ENCODE measurements at regions not wholly inside any gene's neighbourhood (a gene's known extent, or its start where the extent isn't known, plus 50 kb on each side); places are given as distances from the start of the nearest gene placed in this dataset.

DNA sequence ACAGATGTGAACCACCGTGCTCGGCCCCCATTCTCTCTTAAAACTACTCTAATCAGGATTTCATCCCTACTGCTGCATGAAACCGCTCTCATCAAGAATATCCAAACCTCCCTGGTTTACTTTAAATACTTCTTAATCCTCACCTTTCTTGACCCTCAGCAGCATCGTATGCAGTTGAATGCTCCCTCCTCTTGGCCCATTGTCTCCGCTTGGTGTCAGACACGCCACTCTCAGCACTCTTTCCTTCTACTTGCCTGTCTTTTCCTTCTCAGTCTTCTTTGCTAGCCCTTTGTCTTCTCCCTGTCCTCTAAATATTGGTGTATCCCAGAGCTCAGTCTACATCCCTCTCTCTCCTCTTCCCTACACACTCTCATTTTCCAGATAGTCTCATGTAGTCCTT, 314.9 kb downstream of the MRPL39 start:
- no peak for TF ChIP-seq TCF12 (IDR thresholded peaks at IDR 0.05; ENCODE audit: low read depth)
- no peak for TF ChIP-seq EP300 (IDR thresholded peaks at IDR 0.05; ENCODE audit: borderline replicate concordance)
- no peak for TF ChIP-seq EGR1 (IDR thresholded peaks at IDR 0.05)
- no peak for TF ChIP-seq CEBPB (IDR thresholded peaks at IDR 0.05)
- no peak for TF ChIP-seq REST (IDR thresholded peaks at IDR 0.05; ENCODE audit: low read depth)
- no peak for TF ChIP-seq USF1 (IDR thresholded peaks at IDR 0.05)
- TF ChIP-seq FOXM1 (IDR thresholded peaks at IDR 0.05; ENCODE audit: borderline replicate concordance, low read depth): no peak

- TF ChIP-seq CEBPB (IDR thresholded peaks at IDR 0.05): no peak
- TF ChIP-seq MAX (IDR thresholded peaks at IDR 0.05): no peak
- no peak for TF ChIP-seq TEAD4 (IDR thresholded peaks at IDR 0.05)
- peak; percentile 30 for TF ChIP-seq RAD21 (IDR thresholded peaks at IDR 0.05; ENCODE audit: low read depth)
Measured at GRCh38 chr21:25283720-25284119, 323.6 kb downstream of the MRPL39 start.

GRCh38 chr21:25281134-25281533, 326.1 kb downstream of the MRPL39 start:
- TF ChIP-seq REST (IDR thresholded peaks at IDR 0.05; ENCODE audit: low read depth) (no peak), RAD21 (IDR thresholded peaks at IDR 0.05; ENCODE audit: low read depth) (no peak), TCF12 (IDR thresholded peaks at IDR 0.05; ENCODE audit: low read depth) (no peak), NFIC (IDR thresholded peaks at IDR 0.05) (no peak), USF1 (IDR thresholded peaks at IDR 0.05) (no peak), EP300 (IDR thresholded peaks at IDR 0.05; ENCODE audit: borderline replicate concordance) (no peak)

DNA sequence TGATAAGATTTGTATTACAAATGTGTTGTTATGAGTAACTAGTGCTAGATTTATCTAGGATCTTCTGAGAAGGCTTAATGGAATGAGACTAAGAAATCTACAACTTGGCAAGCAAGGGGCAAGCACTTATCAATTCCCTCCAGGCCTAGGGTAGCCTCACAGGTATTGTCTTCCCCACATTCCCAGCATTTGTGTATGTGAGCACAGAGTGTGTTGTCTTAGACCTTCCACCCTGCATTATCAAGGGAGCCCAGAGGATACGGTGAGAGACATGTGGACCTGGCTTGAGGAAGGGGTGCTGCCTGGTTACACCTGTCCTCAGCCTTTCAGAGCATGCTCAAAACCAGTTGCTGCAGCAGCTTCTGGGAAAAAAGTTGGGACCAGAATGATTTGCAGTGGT, 327.2 kb downstream of the MRPL39 start:
- TF ChIP-seq TAF1 (IDR thresholded peaks at IDR 0.05; ENCODE audit: low read depth) (no peak), ZBTB7A (IDR thresholded peaks at IDR 0.05; ENCODE audit: low read depth) (no peak), USF1 (IDR thresholded peaks at IDR 0.05) (no peak), TEAD4 (IDR thresholded peaks at IDR 0.05) (no peak), REST (IDR thresholded peaks at IDR 0.05; ENCODE audit: low read depth) (no peak), MAX (IDR thresholded peaks at IDR 0.05) (no peak), EGR1 (IDR thresholded peaks at IDR 0.05) (no peak), CEBPB (IDR thresholded peaks at IDR 0.05) (no peak), NFIC (IDR thresholded peaks at IDR 0.05) (no peak), TCF12 (IDR thresholded peaks at IDR 0.05; ENCODE audit: low read depth) (no peak)

DNA sequence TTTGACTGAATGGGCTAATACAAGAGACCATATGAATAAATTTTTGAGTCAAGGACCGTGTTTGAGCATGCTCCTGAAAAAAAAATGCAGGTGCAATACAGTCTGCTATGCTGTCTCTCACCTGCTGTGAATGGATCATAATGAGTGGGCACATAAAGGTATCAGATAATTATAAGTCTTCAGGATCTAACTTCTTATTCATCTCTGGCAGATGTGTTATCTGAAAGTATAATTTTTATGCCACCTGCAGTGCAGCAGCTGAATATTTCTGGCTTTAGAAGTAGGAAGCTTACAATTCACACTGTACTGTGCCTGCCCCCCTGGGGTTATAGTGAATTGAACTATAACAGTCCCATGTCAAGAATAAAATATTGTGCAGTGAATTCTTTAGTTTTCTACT, 333.3 kb downstream of the MRPL39 start:
- TF ChIP-seq REST (IDR thresholded peaks at IDR 0.05; ENCODE audit: low read depth) (no peak), ZBTB7A (IDR thresholded peaks at IDR 0.05; ENCODE audit: low read depth) (no peak)
